ENCODE measurements at regions not wholly inside any gene's neighbourhood (a gene's known extent, or its start where the extent isn't known, plus 50 kb on each side); places are given as distances from the start of the nearest gene placed in this dataset.
A peak's percentile ranks its signal among the peaks of the same experiment; 100 is the strongest.
"Not testable (repeated sequence)": the region's sequence is repeated elsewhere in the genome, so short reads cannot be mapped to it uniquely, and the experiment has no call there.

DNA sequence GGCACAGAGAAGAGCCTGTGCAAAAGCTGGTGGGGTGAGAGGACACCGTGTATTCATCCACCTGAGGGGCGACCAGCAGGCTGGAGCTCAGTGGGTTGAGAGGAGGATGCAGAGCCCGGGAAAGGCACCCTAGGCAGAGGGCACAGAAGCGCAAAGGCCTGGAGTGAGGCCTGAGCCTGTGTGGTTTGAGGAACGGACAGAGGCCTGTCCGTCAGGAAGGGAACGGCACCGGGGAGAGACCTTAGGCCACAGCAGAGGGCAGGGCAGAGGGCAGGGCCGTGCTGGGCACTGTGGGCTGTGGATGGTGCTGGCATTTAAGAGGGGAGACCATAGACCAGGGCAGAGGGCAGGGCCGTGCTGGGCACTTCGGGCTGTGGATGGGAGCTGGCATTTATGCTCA, 59.5 kb upstream of the APOD start:
- H3K4me3 Mint-ChIP-seq; DNase-seq (ENCODE audit: low spot score in 2 of 2, unreplicated experiment in 2 of 2); H3K27me3 Mint-ChIP-seq (ENCODE audit: low read depth); H3K9me3 Mint-ChIP-seq; H3K27ac Mint-ChIP-seq; H3K4me1 Mint-ChIP-seq: not testable (repeated sequence)
- peaks cover 17% of the 10 kb centered on the region for H3K36me3 Mint-ChIP-seq

DNA sequence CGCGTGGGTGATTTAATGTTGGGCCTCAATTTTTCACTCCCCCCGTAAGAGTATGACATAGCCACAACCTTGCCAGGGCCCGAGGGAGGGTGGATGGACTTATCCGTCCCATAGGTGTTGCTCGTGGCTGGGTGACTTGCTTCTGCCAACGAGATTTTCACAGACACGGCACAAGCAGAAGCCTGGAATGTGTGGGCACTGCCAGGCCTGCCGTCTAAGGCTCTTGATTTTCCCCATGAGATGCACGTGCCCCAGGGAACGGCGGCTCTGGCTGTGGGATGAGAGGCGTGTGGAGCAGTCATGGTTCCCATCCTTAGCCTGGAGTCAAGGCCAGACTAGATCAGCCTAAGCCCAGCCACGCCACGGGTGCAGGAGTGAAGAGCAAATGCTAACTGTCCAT, 58.6 kb upstream of the APOD start:
- H3K27ac Mint-ChIP-seq: not testable (repeated sequence)

DNA sequence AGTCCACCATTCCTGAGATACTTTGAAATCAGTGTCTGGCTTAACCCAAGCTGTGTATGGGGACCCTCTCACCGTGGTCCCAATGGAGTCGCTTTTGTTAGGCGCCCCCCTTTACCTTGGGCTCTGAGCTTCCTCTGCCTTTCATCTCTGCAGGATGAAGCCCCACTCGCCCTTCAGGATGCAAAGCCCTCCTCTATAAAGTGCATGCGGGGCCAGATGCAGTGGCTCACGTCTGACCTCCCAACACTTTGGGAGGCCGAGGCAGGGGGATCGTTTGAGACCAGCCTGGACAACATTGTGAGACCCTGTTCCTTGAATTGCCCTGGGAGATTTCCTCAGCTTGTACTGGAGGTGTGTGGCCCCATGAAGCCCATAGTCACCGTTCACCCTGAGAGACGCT, 54.7 kb upstream of the APOD start:
- not testable (repeated sequence) for H3K36me3 Mint-ChIP-seq; DNase-seq (ENCODE audit: low spot score in 2 of 2, unreplicated experiment in 2 of 2); H3K9me3 Mint-ChIP-seq; H3K4me3 Mint-ChIP-seq; H3K4me1 Mint-ChIP-seq; H3K27me3 Mint-ChIP-seq (ENCODE audit: low read depth); H3K27ac Mint-ChIP-seq

More for the DNA sequence above, 58.6 kb upstream of the APOD start:
- H3K27me3 Mint-ChIP-seq (ENCODE audit: low read depth); DNase-seq (ENCODE audit: low spot score in 2 of 2, unreplicated experiment in 2 of 2); H3K4me3 Mint-ChIP-seq; H3K9me3 Mint-ChIP-seq; H3K4me1 Mint-ChIP-seq: not testable (repeated sequence)
- H3K36me3 Mint-ChIP-seq: peaks cover 14% of the 10 kb centered on the region

DNA sequence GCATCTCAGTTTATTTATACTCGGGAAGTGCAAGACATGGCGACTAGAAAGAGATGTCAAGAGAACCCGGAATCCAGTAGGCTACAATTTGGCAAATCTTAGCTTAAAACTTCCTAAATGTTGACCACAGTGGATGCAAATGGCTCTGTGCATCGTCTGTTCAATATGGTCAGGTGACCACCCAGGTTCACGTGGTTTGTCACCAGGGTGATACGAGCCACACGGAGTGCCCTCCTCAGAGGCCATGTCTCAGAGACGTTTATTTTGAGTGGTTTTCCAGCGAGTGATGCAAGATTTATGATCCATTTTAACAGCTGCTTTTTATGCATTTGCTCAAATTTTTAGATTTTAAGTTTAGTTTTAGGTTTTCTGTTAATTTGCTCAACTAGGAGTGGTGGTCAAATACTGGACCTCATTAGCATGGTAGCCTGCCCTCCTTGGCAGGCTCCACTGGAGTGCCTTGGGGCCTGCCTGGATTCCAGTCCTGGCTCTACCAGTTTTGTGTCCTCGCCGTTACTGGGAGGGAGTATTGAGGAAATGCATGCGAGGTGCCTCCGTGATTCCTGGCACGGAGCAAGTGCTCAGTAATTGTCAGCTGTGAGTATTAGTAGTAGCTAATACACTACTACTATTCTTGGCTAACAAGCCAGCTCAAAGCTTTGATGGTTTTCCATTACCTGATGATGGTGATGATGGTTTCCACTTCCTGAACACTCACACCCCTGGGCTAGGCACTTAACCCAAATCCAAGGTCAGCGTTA, 53.9 kb upstream of the APOD start:
- H3K36me3 Mint-ChIP-seq; H3K27me3 Mint-ChIP-seq (ENCODE audit: low read depth); H3K9me3 Mint-ChIP-seq; DNase-seq (ENCODE audit: low spot score in 2 of 2, unreplicated experiment in 2 of 2); H3K4me1 Mint-ChIP-seq: not testable (repeated sequence)
- H3K27ac Mint-ChIP-seq: peak overlapping the region; percentile 16
- peak overlapping the region; percentile 20 for H3K4me3 Mint-ChIP-seq

DNA sequence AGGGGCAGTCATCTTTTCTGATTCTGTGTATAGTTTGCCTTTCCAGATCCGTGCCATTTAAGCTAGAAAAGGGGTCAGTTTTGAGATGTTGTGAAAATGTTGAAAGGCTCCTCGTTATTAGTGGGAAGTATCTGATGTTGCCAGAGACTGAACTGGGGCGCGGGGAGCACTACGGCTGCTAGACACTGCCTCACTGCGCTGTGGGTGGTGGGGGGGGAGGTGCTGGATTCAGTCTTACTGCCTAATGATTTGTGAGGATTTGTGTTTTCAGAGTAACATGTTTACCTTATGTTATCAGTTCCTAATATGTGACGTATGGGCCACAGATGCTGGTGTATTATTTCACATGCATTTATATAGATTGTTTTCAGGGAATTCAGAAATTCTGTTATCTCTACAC, 53.3 kb upstream of the APOD start:
- not testable (repeated sequence) for H3K36me3 Mint-ChIP-seq; H3K27me3 Mint-ChIP-seq (ENCODE audit: low read depth); H3K9me3 Mint-ChIP-seq; DNase-seq (ENCODE audit: low spot score in 2 of 2, unreplicated experiment in 2 of 2); H3K4me1 Mint-ChIP-seq
- H3K4me3 Mint-ChIP-seq: peak overlapping the region; percentile 21
- peak overlapping the region; percentile 16 for H3K27ac Mint-ChIP-seq

DNA sequence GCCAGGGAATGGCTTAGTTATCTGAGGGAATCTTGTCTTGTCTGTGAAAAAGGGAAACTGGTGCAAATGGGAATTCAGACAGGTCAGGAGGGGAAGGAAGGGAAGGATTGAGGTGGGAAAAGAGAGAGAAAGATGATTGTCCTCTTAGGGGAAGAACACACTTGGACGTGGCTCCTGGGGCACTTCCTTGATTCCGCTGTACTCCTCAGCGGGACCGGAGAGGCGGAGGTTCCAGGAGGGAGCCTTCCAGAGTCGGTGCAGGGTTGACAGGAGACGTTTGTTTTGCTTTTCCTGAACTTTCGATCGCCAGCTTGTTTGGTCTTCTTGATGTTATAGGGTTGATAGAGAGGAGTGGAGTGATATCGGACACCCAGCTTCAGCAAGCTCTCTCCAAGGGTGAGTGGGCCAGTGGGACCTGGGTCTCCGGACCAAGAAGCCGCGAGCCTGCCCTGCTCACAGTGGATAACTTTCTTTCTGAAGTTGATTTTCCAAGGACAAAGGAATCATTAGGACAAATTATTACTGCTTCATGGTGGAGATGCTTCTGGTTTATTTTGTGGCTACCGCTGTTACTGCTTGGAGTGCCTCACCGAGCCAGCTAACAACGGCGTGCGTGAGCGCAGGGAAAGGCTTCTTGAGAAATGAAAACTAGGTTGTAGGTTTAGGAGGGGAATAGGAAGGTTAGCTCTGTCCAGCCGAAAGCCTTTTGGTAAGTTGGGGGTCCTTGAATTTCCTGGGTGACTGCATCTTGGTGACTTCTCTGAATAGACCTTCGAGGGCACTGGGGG, 52.4 kb upstream of the APOD start:
- H3K27ac Mint-ChIP-seq; H3K9me3 Mint-ChIP-seq; H3K4me1 Mint-ChIP-seq; H3K36me3 Mint-ChIP-seq; H3K27me3 Mint-ChIP-seq (ENCODE audit: low read depth); DNase-seq (ENCODE audit: low spot score in 2 of 2, unreplicated experiment in 2 of 2): not testable (repeated sequence)
- peak overlapping the region; percentile 61 for H3K4me3 Mint-ChIP-seq

DNA sequence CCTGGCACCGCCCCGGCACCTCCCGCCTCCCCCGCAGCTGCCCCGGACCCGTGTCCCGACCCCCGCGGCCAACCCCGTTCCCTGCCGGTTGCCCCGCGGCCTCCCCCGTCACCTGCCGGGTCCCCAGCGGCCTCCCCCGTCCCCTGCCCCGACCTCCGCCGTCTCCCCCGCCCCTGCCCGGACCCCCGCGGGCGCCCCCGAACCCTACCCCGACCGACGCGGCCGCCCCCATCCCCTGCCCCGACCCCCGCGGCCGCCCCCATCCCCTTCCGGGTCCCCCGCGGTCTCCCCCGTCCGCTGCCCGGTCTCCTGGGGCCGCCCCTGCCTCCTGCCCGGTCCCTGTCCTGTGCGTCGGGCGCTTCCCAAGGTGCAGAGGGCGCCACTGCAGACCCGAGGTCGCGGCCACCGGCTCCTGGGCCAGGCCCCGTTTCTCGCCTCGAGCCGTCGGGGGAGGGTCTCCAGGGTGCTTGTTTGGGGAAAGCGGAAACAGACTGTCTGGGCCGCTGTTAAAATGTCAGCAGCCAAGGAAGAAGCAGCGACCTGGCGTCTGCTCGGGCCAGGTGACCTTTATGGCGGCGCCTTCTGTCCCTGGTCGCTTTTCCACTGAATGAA, 51.6 kb upstream of the APOD start:
- H3K36me3 Mint-ChIP-seq; H3K27ac Mint-ChIP-seq; H3K27me3 Mint-ChIP-seq (ENCODE audit: low read depth); H3K9me3 Mint-ChIP-seq; H3K4me1 Mint-ChIP-seq; DNase-seq (ENCODE audit: low spot score in 2 of 2, unreplicated experiment in 2 of 2); H3K4me3 Mint-ChIP-seq: not testable (repeated sequence)

DNA sequence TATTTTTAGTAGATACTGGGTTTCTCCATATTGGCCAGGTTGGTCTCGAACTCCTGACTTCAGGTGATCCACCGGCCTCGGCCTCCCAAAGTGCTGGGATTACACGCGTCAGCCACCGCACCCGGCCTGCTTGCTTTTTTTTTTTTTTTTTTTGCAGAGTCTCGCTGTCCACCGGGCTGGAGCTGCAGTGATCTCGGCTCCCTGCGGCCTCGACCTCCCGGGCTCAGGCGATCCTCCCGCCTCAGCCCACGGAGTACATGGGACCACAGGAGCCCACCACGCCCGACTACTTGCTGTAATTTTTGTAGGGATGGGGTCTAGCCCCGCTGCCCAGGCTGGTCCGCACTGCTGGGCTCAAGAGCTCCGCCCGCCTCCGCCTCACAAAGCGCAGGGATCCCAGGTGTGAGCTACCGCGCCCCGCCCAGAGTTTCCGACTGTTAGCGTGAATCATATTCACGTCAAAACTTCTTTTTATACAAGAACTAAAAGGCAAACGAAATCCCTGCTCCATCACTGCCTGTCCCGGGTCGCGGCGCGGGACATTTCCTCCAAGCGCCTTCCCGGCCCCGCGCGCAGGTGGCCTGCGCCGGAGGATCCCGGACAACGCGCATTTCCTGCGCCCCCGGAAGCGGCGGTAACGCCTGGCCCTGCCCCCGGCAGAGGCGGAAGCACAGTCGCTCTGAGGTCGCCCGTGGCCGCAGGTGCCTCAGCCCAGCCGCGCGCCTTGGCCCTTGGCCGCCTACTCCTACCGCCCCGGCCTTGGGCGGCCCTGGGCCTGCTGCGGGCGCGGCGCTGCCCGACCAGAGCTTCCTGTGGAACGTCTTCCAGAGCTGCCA, 50.9 kb upstream of the APOD start:
- not testable (repeated sequence) for H3K4me1 Mint-ChIP-seq; H3K36me3 Mint-ChIP-seq; H3K9me3 Mint-ChIP-seq; H3K27ac Mint-ChIP-seq; H3K27me3 Mint-ChIP-seq (ENCODE audit: low read depth); DNase-seq (ENCODE audit: low spot score in 2 of 2, unreplicated experiment in 2 of 2)
- peak overlapping the region; percentile 33 for H3K4me3 Mint-ChIP-seq
